Peyer's patch (tissue), 4 donors: ENCODE measurements at regions not wholly inside any gene's neighbourhood (a gene's known extent, or its start where the extent isn't known, plus 50 kb on each side); places are given as distances from the start of the nearest gene placed in this dataset.
A peak's percentile ranks its signal among the peaks of the same experiment; 100 is the strongest.
"Not testable (repeated sequence)": the region's sequence is repeated elsewhere in the genome, so short reads cannot be mapped to it uniquely, and the experiment has no call there.

ENCODE experiments used
- DNase-seq, 3 donors: peaks; one replicate each; pipeline ENCODE4 v3.0.0-alpha.2; 2017 to 2019
- H3K27ac ChIP-seq, 4 donors: fragments of 200-600 bp; sonication (generic); one replicate each; pipeline ENCODE4 v1.5.1; 2016 to 2019
- H3K27me3 ChIP-seq, 2 donors: fragments of 200-600 bp; sonication (generic); one replicate each; pipeline ENCODE4 v1.5.1; 2019
- H3K36me3 ChIP-seq, 3 donors: fragments of 200-600 bp; sonication (generic); one replicate each; pipeline ENCODE4 v1.5.1; 2016 to 2019
- H3K4me1 ChIP-seq, 4 donors: fragments of 200-600 bp; sonication (generic); one replicate each; pipeline ENCODE4 v1.5.1; 2016 to 2019
- H3K4me3 ChIP-seq, 4 donors: fragments of 200-600 bp; sonication (generic); 1 replicate in 3 of 4; 2 replicates in 1 of 4; pipeline ENCODE4 v1.5.1; 2016 to 2019; ENCODE audit warnings: mild to moderate bottlenecking in 1 of 4
- H3K9me3 ChIP-seq, 4 donors: fragments of 200-600 bp; sonication (generic); one replicate each; pipeline ENCODE4 v1.5.1; 2016 to 2019; ENCODE audit warnings: mild to moderate bottlenecking in 1 of 4
- POLR2A ChIP-seq, 2 donors: fragments of 450-650 bp; IDR thresholded peaks; one replicate each; pipeline ENCODE4 v1.5.1; 2017; ENCODE audit warnings: antibody characterized with exemption in 2 of 2, mild to moderate bottlenecking in 2 of 2, moderate library complexity in 2 of 2
- TF ChIP-seq, protein P1 (sequence below), 6 experiments: fragments of 450-650 bp in 4 of 6; fragments of 200-600 bp in 2 of 6; sonication (generic) in 1 of 6; IDR thresholded peaks; one replicate each; pipeline ENCODE4 v1.5.1; 2017 to 2019; ENCODE audit warnings: antibody characterized with exemption in 6 of 6, mild to moderate bottlenecking in 3 of 6, moderate library complexity in 1 of 6

DNA sequence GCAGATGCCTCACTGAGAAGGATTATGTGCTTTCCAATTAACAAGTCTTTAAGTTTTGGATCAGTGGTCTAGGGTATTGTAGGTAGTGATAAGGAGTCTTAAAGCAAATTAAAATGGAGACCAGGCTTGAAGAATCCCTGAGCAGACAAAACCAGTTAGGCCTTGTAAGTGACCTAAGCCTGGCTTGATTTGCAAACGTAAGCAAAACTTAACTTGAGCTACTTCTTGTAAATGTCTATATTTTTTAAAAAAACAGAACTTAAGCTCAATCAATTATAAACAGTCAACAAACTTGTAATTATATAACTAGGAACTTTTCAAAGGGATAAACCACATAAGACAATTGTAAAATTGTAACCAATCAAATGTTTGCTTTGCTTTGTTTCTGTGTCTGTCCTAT, 72.7 kb upstream of the NALF2 start:
- Histone ChIP-seq H3K9me3 (no peaks in the 10 kb centered on the region), H3K36me3 (no peaks in the 10 kb centered on the region), H3K27me3 (no peaks in the 10 kb centered on the region), H3K27ac (no peak overlapping the region), H3K4me1 (no peaks in the 10 kb centered on the region), H3K4me3 (no peak overlapping the region)
- TF ChIP-seq, protein P1, sequence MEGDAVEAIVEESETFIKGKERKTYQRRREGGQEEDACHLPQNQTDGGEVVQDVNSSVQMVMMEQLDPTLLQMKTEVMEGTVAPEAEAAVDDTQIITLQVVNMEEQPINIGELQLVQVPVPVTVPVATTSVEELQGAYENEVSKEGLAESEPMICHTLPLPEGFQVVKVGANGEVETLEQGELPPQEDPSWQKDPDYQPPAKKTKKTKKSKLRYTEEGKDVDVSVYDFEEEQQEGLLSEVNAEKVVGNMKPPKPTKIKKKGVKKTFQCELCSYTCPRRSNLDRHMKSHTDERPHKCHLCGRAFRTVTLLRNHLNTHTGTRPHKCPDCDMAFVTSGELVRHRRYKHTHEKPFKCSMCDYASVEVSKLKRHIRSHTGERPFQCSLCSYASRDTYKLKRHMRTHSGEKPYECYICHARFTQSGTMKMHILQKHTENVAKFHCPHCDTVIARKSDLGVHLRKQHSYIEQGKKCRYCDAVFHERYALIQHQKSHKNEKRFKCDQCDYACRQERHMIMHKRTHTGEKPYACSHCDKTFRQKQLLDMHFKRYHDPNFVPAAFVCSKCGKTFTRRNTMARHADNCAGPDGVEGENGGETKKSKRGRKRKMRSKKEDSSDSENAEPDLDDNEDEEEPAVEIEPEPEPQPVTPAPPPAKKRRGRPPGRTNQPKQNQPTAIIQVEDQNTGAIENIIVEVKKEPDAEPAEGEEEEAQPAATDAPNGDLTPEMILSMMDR (IDR thresholded peaks at IDR 0.05), result no peak
- no peak for TF ChIP-seq POLR2A (IDR thresholded peaks at IDR 0.05)
- no peak for DNase-seq

DNA sequence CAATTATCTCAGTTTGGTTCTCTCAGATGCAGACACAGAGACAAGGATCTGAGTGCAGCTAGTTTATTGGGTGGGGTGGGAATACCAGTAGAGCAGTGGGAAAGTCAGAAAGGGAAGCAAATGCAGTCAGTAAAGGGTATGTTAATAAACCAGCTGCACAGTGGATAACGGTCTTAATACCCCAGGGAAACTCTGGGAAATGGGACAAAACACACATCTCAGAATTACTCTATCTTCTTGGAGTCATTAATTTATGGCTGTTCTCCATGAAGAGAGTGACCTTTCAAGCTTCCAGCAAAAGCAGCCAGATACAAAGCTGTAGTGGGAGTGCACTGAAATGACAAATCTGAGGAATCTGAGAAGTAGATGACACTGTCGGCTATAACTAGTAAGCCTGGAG, 73.3 kb upstream of the NALF2 start:
- H3K36me3 ChIP-seq, result no peaks in the 10 kb centered on the region
- no peaks in the 10 kb centered on the region for H3K9me3 ChIP-seq
- TF ChIP-seq, protein P1 (IDR thresholded peaks at IDR 0.05), result no peak
- TF ChIP-seq POLR2A (IDR thresholded peaks at IDR 0.05), result no peak
- H3K4me3 ChIP-seq, result no peak overlapping the region
- H3K27me3 ChIP-seq, result no peaks in the 10 kb centered on the region
- no peak for DNase-seq
- no peak overlapping the region for H3K27ac ChIP-seq
- H3K4me1 ChIP-seq, result no peaks in the 10 kb centered on the region

DNA sequence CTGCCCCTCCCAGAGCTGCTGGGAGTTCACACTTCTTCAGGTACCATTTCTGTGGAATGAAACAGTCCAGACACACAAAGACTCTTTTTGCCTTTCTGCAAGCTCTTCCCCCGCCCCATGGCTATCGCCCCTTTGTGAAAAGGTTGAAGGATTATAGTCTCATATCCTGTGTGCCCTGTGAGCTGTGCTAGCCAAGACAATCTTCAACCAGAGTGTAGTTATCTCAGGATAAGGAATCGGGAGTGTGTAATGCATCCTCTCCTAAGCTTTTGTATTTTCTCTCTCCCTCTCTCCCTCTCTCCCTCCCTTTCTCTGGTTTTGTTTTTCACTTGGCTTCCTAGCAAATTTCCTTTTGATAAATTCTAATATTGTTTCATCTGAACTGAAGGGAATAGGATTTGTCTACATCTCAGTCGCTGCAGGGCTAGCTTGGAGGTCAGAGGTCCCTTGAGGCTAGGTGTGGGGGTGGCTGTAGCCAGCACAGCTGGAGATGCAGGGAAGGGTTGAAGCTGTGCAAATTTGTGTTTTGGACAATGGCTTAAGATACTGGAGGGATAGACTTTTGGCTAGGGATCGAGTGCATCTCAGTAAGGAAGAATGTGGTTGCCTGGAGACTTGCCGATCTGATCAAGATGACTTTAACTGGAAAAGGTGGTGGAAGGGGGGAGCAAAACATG, 74.6 kb upstream of the NALF2 start:
- Histone ChIP-seq H3K27me3 (no peaks in the 10 kb centered on the region), H3K9me3 (no peaks in the 10 kb centered on the region), H3K4me3 (no peak overlapping the region), H3K4me1 (no peaks in the 10 kb centered on the region), H3K36me3 (no peaks in the 10 kb centered on the region), H3K27ac (no peak overlapping the region)
- DNase-seq, result no peak
- TF ChIP-seq, protein P1 (IDR thresholded peaks at IDR 0.05), result no peak
- TF ChIP-seq POLR2A (IDR thresholded peaks at IDR 0.05), result no peak

DNA sequence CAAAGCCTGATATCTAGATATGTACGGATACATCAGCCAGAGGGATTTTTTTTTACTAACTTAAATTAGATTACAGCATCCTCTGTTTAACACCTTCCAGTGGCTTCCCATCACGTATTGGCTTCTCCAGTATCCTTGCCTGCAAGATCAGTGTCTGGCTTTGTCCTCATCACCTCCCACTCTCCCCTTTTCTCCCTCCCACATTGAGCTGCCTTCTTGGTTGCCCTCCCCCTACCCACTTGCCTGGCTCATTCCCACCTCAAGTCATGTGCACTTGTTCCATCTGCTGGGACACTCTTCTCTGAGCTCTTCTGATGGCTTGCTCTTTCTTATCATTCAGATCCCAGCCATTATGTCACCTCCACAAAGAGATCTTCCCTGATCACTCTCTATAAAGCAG, 75.9 kb upstream of the NALF2 start:
- H3K27me3 ChIP-seq, result no peaks in the 10 kb centered on the region
- H3K27ac ChIP-seq, result no peak overlapping the region
- no peak for DNase-seq
- no peaks in the 10 kb centered on the region for H3K36me3 ChIP-seq
- no peak overlapping the region for H3K4me3 ChIP-seq
- no peaks in the 10 kb centered on the region for H3K9me3 ChIP-seq
- no peak for TF ChIP-seq POLR2A (IDR thresholded peaks at IDR 0.05)
- TF ChIP-seq, protein P1 (IDR thresholded peaks at IDR 0.05), result no peak
- H3K4me1 ChIP-seq, result no peaks in the 10 kb centered on the region

DNA sequence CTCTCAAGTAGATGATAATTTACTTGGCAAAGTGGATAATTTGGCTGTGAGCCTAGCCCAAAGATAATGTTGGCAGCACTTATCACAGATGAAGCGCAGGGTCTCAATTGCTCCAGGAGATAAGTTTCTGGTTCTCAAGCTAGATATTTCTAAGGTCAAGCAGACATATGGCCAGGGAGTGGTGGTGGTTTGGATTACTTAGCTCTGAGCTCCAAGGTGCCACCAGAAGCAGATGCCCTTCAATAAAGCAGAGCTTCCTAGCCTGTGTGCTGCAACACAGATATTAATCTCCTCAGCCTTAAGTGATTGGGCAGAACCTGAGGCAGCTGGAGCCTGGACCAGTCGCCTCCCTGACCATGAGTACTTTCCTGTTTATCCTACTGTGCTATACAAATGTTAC, 79.2 kb upstream of the NALF2 start:
- no peak overlapping the region for H3K27ac ChIP-seq
- no peaks in the 10 kb centered on the region for H3K36me3 ChIP-seq
- no peak overlapping the region for H3K4me3 ChIP-seq
- no peaks in the 10 kb centered on the region for H3K4me1 ChIP-seq
- DNase-seq, result no peak
- H3K9me3 ChIP-seq, result no peaks in the 10 kb centered on the region
- no peaks in the 10 kb centered on the region for H3K27me3 ChIP-seq
- TF ChIP-seq, protein P1 (IDR thresholded peaks at IDR 0.05), result no peak
- TF ChIP-seq POLR2A (IDR thresholded peaks at IDR 0.05), result no peak

DNA sequence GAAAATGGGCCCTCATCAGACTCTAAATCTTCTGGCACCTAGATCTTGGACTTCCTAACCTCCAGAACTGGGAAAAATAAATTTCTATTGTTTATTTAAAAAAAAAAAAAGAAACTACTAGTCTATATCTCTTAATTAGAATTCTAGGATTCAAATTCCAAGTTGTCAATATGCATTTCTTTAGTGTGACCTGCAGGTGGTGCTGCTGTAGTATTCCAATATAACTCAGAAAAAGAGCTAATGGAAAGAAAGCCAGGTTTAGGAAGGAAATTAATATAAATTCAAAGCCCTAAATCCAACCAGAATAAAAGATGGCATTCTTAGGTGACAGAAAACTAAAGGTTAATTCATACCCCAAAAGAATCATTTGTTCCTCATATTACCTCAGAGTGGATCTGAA, 80.0 kb upstream of the NALF2 start:
- no peak for TF ChIP-seq POLR2A (IDR thresholded peaks at IDR 0.05)
- TF ChIP-seq, protein P1 (IDR thresholded peaks at IDR 0.05), result peak in 1 of 6 experiments; percentile 9
- Histone ChIP-seq H3K4me1 (no peaks in the 10 kb centered on the region), H3K4me3 (no peak overlapping the region), H3K27me3 (no peaks in the 10 kb centered on the region), H3K27ac (no peak overlapping the region), H3K36me3 (no peaks in the 10 kb centered on the region), H3K9me3 (no peaks in the 10 kb centered on the region)
- no peak for DNase-seq

DNA sequence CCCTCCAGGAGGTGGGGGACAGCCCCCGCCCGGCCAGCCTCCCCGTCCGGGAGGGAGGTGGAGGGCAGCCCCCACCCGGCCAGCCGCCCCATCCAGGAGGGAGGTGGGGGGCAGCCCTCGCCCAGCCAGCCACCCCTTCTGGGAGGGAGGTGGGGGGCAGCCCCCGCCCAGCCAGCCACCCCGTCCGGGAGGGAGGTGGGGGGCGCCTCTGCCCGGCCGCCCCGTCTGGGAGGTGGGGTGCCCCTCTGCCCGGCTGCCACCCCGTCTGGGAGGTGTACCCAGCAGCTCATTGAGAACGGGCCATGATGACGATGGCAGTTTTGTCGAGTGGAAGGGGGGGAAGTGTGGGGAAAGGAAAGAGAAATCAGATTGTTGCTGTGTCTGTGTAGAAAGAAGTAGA, 81.9 kb upstream of the NALF2 start:
- not testable (repeated sequence) for H3K4me3 ChIP-seq, H3K36me3 ChIP-seq, H3K4me1 ChIP-seq, H3K27me3 ChIP-seq, H3K9me3 ChIP-seq, H3K27ac ChIP-seq, DNase-seq
